CD4-positive, alpha-beta T cell (primary cell): ENCODE measurements at regions not wholly inside any gene's neighbourhood (a gene's known extent, or its start where the extent isn't known, plus 50 kb on each side); places are given as distances from the start of the nearest gene placed in this dataset.

Source experiments
- ATAC-seq: fragments of 200-7000 bp; cut with Tn5 transposase; one replicate; pipeline ENCODE4 v1.10.0; 2022; ENCODE audit warnings: mild to moderate bottlenecking; ENCODE audit not compliant: poor library complexity
- CTCF ChIA-PET: fragments of 350-600 bp; sonication (Branson Sonifier 250); formaldehyde crosslinking; loops from one replicate; lab custom pipeline; 2021; ENCODE audit warnings: antibody characterized with exemption, inconsistent platforms; lab: Charles Lee
- POLR2A ChIA-PET: fragments of 350-600 bp; sonication (Branson Sonifier 250); formaldehyde crosslinking; loops from one replicate; lab custom pipeline; 2021; ENCODE audit warnings: antibody characterized with exemption, inconsistent platforms; lab: Charles Lee
- DNase-seq, 14 experiments: peaks; one replicate each; pipeline ENCODE4 v3.0.0-alpha.2; 2013 to 2020; ENCODE audit warnings: mixed read lengths in 2 of 14
- H3K27ac ChIP-seq, 2 donors: one replicate each; pipeline versions ENCODE4 v1.5.1 to v1.7.0; 2013; ENCODE audit warnings: low read length in 2 of 2, low read depth in 1 of 2, mild to moderate bottlenecking in 1 of 2
- H3K27me3 ChIP-seq, 2 experiments: 1 replicate in 1 of 2; 2 replicates in 1 of 2; pipeline versions ENCODE4 v1.6.1 to v1.7.0; 2013; ENCODE audit warnings: low read length in 2 of 2, control low read depth in 1 of 2, mild to moderate bottlenecking in 1 of 2, moderate library complexity in 1 of 2; ENCODE audit not compliant: insufficient read depth in 2 of 2, control insufficient read depth in 1 of 2
- H3K36me3 ChIP-seq: one replicate; pipeline ENCODE4 v1.6.1; 2013; ENCODE audit warnings: low read length, control low read depth; ENCODE audit not compliant: insufficient read depth
- H3K4me1 ChIP-seq: one replicate; pipeline ENCODE4 v1.6.1; 2013; ENCODE audit warnings: low read length, control low read depth; ENCODE audit not compliant: insufficient read depth
- H3K4me3 ChIP-seq: one replicate; pipeline ENCODE4 v1.5.1; 2013; ENCODE audit warnings: mild to moderate bottlenecking, low read length, moderate library complexity
- H3K9me3 ChIP-seq, 2 experiments: 1 replicate in 1 of 2; 2 replicates in 1 of 2; pipeline versions ENCODE4 v1.6.1 to v1.7.0; 2013; ENCODE audit warnings: low read length in 2 of 2, mild to moderate bottlenecking in 2 of 2, control low read depth in 1 of 2, moderate library complexity in 1 of 2; ENCODE audit not compliant: control insufficient read depth in 1 of 2, insufficient read depth in 1 of 2
- H3K27ac Mint-ChIP-seq: one replicate; pipeline ENCODE4 v1.8.0; 2020; ENCODE audit warnings: mixed read lengths
- H3K27me3 Mint-ChIP-seq: one replicate; pipeline ENCODE4 v1.8.0; 2021; ENCODE audit warnings: mixed read lengths
- H3K36me3 Mint-ChIP-seq: one replicate; pipeline ENCODE4 v1.8.0; 2021; ENCODE audit warnings: low read depth, mixed read lengths
- H3K4me1 Mint-ChIP-seq: one replicate; pipeline ENCODE4 v1.8.0; 2021; ENCODE audit warnings: low read depth, mixed read lengths
- H3K4me3 Mint-ChIP-seq: one replicate; pipeline ENCODE4 v1.8.0; 2020; ENCODE audit warnings: mild to moderate bottlenecking, mixed read lengths
- H3K9me3 Mint-ChIP-seq: one replicate; pipeline ENCODE4 v1.8.0; 2020; ENCODE audit warnings: mixed read lengths
- CTCF ChIP-seq: fragments of 200-600 bp; IDR thresholded peaks from one replicate; pipeline ENCODE4 v1.8.0; 2022; ENCODE audit warnings: antibody characterized with exemption, mild to moderate bottlenecking
- intact Hi-C, 2 experiments: fragments of 100-400 bp; cut with DNase I in 1 of 2; cut with micrococcal nuclease in 1 of 2; formaldehyde crosslinking; loops; one replicate each; pipeline versions ENCODE4 v1.15.1 to v1.9.0; 2023 to 2025; cut with DNase I, micrococcal nuclease

DNA sequence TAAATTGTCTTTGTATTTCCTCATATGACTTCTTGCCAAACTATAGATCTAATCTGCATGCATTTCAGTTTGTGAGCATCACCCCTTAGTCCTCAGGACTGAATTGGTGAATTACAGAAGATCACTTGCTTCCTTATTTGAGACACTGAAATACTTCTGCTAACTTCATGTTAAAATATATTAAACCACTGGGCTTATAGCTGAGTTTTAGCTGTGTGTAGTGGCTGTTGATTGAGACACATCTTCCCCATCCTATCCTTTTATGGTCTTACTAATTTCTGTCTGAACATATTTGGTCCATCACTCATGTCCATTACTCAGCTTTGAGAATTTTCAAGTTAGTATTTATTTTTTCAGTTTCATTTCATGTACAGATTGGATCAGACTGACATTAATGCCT, 295.9 kb downstream of the PSAT1 start:
- no peak overlapping the region for H3K4me3 ChIP-seq
- no peaks in the 10 kb centered on the region for H3K9me3 ChIP-seq
- no peaks in the 10 kb centered on the region for H3K9me3 Mint-ChIP-seq
- no peak for DNase-seq
- intact Hi-C loops, result no loop called here
- no peaks in the 10 kb centered on the region for H3K4me1 ChIP-seq
- ChIA-PET POLR2A (no interaction called here), CTCF (no interaction called here)
- H3K4me1 Mint-ChIP-seq, result no peaks in the 10 kb centered on the region
- no peak for ATAC-seq
- H3K27me3 ChIP-seq, result peaks cover 0 to 4% of the 10 kb centered on the region in 2 experiments
- no peaks in the 10 kb centered on the region for H3K36me3 ChIP-seq
- no peak for TF ChIP-seq CTCF
- H3K4me3 Mint-ChIP-seq, result no peak overlapping the region
- H3K27ac Mint-ChIP-seq, result no peak overlapping the region
- no peak overlapping the region for H3K27ac ChIP-seq
- H3K27me3 Mint-ChIP-seq, result peaks cover 6% of the 10 kb centered on the region
- H3K36me3 Mint-ChIP-seq, result no peaks in the 10 kb centered on the region

GRCh38 chr9:78595200-78595945, 298.4 kb downstream of the PSAT1 start:
- Mint-ChIP-seq H3K27ac (no peak overlapping the region), H3K27me3 (peaks cover 6% of the 10 kb centered on the region), H3K4me3 (no peak overlapping the region), H3K4me1 (no peaks in the 10 kb centered on the region), H3K9me3 (no peaks in the 10 kb centered on the region), H3K36me3 (no peaks in the 10 kb centered on the region)
- ATAC-seq (no peak), DNase-seq (no peak)
- Histone ChIP-seq H3K27me3 (peaks cover 0 to 6% of the 10 kb centered on the region in 2 experiments), H3K9me3 (no peaks in the 10 kb centered on the region), H3K36me3 (no peaks in the 10 kb centered on the region), H3K27ac (no peak overlapping the region), H3K4me1 (no peaks in the 10 kb centered on the region), H3K4me3 (no peak overlapping the region)
- intact Hi-C loops, result no loop called here
- CTCF ChIA-PET, result no interaction called here
- POLR2A ChIA-PET, result no interaction called here
- TF ChIP-seq CTCF, result no peak

- H3K36me3 Mint-ChIP-seq, result no peaks in the 10 kb centered on the region
- ChIA-PET CTCF (no interaction called here), POLR2A (no interaction called here)
- H3K27ac Mint-ChIP-seq, result no peak overlapping the region
- Histone ChIP-seq H3K27ac (no peak overlapping the region), H3K4me1 (no peaks in the 10 kb centered on the region), H3K9me3 (no peaks in the 10 kb centered on the region), H3K27me3 (peaks cover 0 to 6% of the 10 kb centered on the region in 2 experiments), H3K36me3 (no peaks in the 10 kb centered on the region), H3K4me3 (no peak overlapping the region)
- H3K9me3 Mint-ChIP-seq, result no peaks in the 10 kb centered on the region
- no peaks in the 10 kb centered on the region for H3K4me1 Mint-ChIP-seq
- intact Hi-C loops, result no loop called here
- peaks cover 6% of the 10 kb centered on the region for H3K27me3 Mint-ChIP-seq
- no peak for ATAC-seq
- no peak for TF ChIP-seq CTCF
- DNase-seq, result no peak
- no peak overlapping the region for H3K4me3 Mint-ChIP-seq
Measured at GRCh38 chr9:78596346-78596745, 299.4 kb downstream of the PSAT1 start.
